Activated T-helper 1 cell treated with anti-CD3 and anti-CD28 coated beads, Interleukin-12 subunit alpha, Interleukin-12 subunit beta, Interleukin-2, Interleukin-4 antibody, amounts not matched to agents 30 ng/mL and 10 ng/mL and 1 ng/mL, durations not matched to agents 14 hours and 24 hours and 36 hours (primary cell): ENCODE measurements at regions not wholly inside any gene's neighbourhood (a gene's known extent, or its start where the extent isn't known, plus 50 kb on each side); places are given as distances from the start of the nearest gene placed in this dataset.
A peak's percentile ranks its signal among the peaks of the same experiment; 100 is the strongest.

Experiments used
- DNase-seq: peaks from one replicate; pipeline ENCODE4 v3.0.0; 2021; ENCODE audit warnings: low spot score
- H3K27ac Mint-ChIP-seq: one replicate; pipeline ENCODE4 v1.8.0; 2021; ENCODE audit warnings: mild to moderate bottlenecking, mixed read lengths
- H3K27me3 Mint-ChIP-seq: one replicate; pipeline ENCODE4 v1.8.0; 2022; ENCODE audit warnings: mild to moderate bottlenecking, moderate library complexity, mixed read lengths; ENCODE audit not compliant: insufficient read depth
- H3K36me3 Mint-ChIP-seq: one replicate; pipeline ENCODE4 v1.8.0; 2021; ENCODE audit warnings: low read depth, mixed read lengths
- H3K4me1 Mint-ChIP-seq: one replicate; pipeline ENCODE4 v1.8.0; 2021; ENCODE audit warnings: low read depth, mixed read lengths
- H3K4me3 Mint-ChIP-seq: one replicate; pipeline ENCODE4 v1.8.0; 2021; ENCODE audit warnings: mild to moderate bottlenecking, moderate library complexity, mixed read lengths
- H3K9me3 Mint-ChIP-seq: one replicate; pipeline ENCODE4 v1.8.0; 2021; ENCODE audit warnings: mixed read lengths
- intact Hi-C: fragments of 100-400 bp; cut with micrococcal nuclease; formaldehyde crosslinking; loops from one replicate; pipeline ENCODE4 v1.15.1; 2024

DNA sequence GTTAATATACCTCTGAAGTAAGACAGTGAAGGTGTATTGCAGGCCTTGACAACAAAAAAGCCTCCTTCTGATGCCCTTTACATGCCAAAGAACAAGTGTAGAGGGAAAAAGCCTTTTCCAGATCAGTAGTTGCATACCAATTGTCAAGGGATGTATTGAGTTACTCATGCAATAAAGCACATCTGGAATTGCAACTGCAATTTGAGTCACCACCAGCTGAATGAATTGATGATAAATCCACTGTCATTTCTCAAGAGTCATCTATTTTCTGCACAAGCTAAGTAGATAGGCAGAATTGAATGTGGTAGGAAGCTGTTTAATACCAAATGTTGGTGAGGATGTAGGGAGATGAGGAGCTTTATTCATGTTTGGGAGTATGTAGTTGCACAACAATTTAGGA lies 325.9 kb upstream of the SMIM30 start:
- intact Hi-C loops: no loop called here
- Mint-ChIP-seq H3K36me3 (no peaks in the 10 kb centered on the region), H3K27me3 (no peaks in the 10 kb centered on the region), H3K9me3 (no peaks in the 10 kb centered on the region), H3K4me1 (no peaks in the 10 kb centered on the region), H3K4me3 (no peak overlapping the region), H3K27ac (no peak overlapping the region)
- DNase-seq: no peak

- Mint-ChIP-seq H3K27me3 (no peaks in the 10 kb centered on the region), H3K4me1 (no peaks in the 10 kb centered on the region), H3K4me3 (no peak overlapping the region), H3K27ac (no peak overlapping the region), H3K9me3 (no peaks in the 10 kb centered on the region), H3K36me3 (no peaks in the 10 kb centered on the region)
- no peak for DNase-seq
- intact Hi-C loops: no loop called here
Observed at GRCh38 chr7:113440173-113440572, 321.8 kb upstream of the SMIM30 start.

GRCh38 chr7:113431406-113431805 lies 313.1 kb upstream of the SMIM30 start:
- intact Hi-C loops: no loop called here
- Mint-ChIP-seq H3K36me3 (no peaks in the 10 kb centered on the region), H3K4me1 (no peaks in the 10 kb centered on the region), H3K27me3 (no peaks in the 10 kb centered on the region), H3K9me3 (no peaks in the 10 kb centered on the region), H3K27ac (no peak overlapping the region), H3K4me3 (no peak overlapping the region)
- no peak for DNase-seq

DNA sequence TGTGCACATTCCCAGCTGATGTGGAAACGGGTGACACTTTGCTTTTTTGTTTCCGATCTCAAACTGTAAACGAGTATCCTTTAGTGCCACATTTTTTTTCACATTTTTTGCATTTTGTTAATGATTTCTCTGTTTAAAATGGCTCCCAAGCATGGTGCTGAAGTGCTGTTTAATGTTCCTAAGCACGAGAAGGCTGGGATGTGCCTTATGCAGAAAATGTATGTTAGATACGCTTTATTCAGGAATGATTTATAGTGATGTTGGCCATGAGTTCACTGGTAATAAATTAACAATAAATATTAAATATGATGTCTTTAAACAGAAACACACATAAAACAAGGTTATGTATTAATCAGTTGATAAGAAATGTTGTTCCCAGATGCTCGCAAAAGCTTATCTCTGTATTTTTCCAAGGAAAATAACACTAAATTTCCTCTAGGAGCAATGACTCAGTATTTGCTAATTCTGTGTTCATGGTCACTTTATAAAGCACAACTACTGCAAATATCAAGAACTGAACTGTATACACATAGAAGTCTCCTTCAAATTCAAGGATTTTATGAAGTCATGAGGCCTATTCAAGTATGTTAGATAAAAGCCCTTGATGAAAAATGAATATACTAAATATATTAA lies 305.9 kb upstream of the SMIM30 start:
- peaks cover 2% of the 10 kb centered on the region for H3K27me3 Mint-ChIP-seq
- H3K4me1 Mint-ChIP-seq: peaks cover 4% of the 10 kb centered on the region
- no peaks in the 10 kb centered on the region for H3K9me3 Mint-ChIP-seq
- no peaks in the 10 kb centered on the region for H3K36me3 Mint-ChIP-seq
- no peak overlapping the region for H3K4me3 Mint-ChIP-seq
- intact Hi-C loops: loop anchor here (5.0 kb wide), 2 partner anchors 337 to 412 kb away; partner anchors contain the start of gene GPR85
- no peak for DNase-seq
- H3K27ac Mint-ChIP-seq: no peak overlapping the region

DNA sequence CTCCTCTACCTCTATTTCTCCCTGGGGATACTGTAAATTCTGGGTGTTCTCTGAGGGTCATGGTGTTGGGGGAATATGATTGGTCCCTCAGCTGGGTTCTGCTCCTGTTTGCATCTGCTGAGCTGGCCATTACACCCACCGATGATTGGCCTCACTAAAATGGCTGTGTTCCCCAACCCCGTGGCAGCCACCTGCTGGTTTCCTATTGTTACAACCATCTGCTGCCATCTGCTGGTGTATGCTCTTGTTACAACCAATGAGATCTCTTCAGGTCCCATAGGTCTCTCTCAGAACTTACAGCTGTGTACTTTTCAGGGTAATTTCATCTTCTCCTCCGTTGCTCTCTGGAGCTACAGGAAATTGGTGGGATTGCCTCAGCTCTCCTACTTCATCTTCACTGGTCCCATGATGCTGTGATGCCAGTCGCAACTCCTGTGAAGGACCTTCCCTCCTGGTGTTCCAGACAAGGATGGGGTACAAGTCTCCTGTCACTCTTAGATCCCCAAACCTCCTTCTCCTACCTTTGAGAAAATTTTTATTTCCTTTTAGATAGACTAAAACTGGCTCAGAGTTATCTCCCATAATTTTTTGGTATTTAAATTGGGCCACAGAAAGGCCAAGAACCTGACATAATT lies 303.5 kb upstream of the SMIM30 start:
- DNase-seq: peak; percentile 60
- intact Hi-C loops: loop anchor here (1.0 to 5.0 kb wide), 6 partner anchors 18 to 1681 kb away; partner anchors contain the start of gene GPR85
- Mint-ChIP-seq H3K36me3 (no peaks in the 10 kb centered on the region), H3K4me3 (no peak overlapping the region), H3K4me1 (peaks cover 4% of the 10 kb centered on the region), H3K9me3 (no peaks in the 10 kb centered on the region), H3K27me3 (peaks cover 2% of the 10 kb centered on the region), H3K27ac (no peak overlapping the region)

DNA sequence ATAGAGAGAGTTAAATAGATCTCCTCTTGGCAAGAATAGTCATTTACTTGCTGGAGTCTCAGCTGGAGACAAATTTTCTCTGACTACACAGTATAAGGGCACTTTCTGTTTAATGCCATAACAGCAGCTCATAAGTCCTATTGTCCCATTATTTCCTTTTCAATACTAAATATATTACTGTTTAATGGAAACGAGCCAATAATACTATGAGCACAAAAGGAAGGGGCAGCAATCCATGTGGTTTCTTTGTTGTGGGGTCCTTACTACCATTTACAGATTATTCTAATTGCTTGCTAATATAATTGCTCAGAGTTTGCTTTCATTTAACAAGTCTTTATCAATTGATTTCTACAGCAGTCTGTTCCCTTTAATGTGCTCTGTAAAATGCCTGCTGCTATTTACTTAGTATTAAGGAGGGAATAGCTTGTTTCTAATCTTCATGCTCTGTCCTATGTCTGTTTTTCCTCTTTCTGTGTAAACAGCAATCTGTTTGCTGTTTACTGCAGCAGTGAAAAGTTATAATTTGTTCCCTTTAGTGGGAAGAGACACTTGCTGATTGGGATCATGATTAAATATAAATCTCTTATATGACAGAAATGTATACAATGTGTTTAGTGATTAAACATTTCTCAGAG lies 296.2 kb upstream of the SMIM30 start:
- H3K27me3 Mint-ChIP-seq: no peaks in the 10 kb centered on the region
- DNase-seq: no peak
- no peak overlapping the region for H3K27ac Mint-ChIP-seq
- no peaks in the 10 kb centered on the region for H3K36me3 Mint-ChIP-seq
- no peaks in the 10 kb centered on the region for H3K4me1 Mint-ChIP-seq
- H3K9me3 Mint-ChIP-seq: no peaks in the 10 kb centered on the region
- no peak overlapping the region for H3K4me3 Mint-ChIP-seq
- intact Hi-C loops: no loop called here

DNA sequence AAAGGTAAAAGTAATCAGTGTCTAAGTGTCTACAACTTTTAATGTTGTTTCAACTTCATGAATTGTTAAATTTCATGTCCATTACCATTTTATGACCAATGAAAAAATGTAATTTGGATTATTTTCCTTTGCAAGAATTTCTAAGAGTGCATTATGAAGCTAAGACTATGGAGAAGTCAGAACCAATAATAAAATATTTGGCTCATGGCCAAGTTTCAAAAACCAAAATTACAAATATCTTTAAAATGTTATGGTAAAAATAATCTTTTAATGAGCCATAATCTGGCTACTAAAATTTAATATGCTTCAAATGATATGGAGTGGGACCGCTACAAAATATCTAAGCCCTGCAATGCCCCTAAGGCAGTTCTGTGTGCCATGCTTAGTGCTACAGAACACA lies 294.1 kb upstream of the SMIM30 start:
- Mint-ChIP-seq H3K27me3 (peaks cover 1% of the 10 kb centered on the region), H3K4me3 (no peak overlapping the region), H3K9me3 (no peaks in the 10 kb centered on the region), H3K4me1 (no peaks in the 10 kb centered on the region), H3K27ac (no peak overlapping the region), H3K36me3 (no peaks in the 10 kb centered on the region)
- intact Hi-C loops: no loop called here
- DNase-seq: no peak

DNA sequence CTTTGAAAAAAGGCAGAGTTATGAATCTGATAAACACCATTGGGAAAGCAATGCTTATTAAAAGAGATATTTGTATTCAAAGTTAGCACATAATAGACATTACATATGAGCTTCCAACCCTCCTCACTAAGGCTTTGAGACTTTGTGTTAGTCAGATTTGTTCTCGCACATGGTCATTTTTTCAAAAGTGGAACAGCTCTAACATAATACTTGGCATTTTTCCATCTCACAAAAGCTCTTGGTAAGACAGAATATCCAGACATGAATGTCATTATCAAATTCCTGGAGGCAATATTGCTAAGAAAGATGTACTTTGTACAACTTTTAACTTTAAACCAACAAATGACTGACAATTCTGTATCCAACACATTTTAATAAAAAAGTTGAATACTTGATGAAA lies 292.4 kb upstream of the SMIM30 start:
- no peaks in the 10 kb centered on the region for H3K4me1 Mint-ChIP-seq
- intact Hi-C loops: no loop called here
- H3K9me3 Mint-ChIP-seq: no peaks in the 10 kb centered on the region
- no peaks in the 10 kb centered on the region for H3K36me3 Mint-ChIP-seq
- H3K27ac Mint-ChIP-seq: no peak overlapping the region
- no peak overlapping the region for H3K4me3 Mint-ChIP-seq
- H3K27me3 Mint-ChIP-seq: peaks cover 1% of the 10 kb centered on the region
- DNase-seq: no peak

GRCh38 chr7:113408999-113409398 lies 290.6 kb upstream of the SMIM30 start:
- Mint-ChIP-seq H3K4me1 (no peaks in the 10 kb centered on the region), H3K27me3 (peaks cover 6% of the 10 kb centered on the region), H3K36me3 (no peaks in the 10 kb centered on the region), H3K9me3 (no peaks in the 10 kb centered on the region), H3K27ac (no peak overlapping the region), H3K4me3 (no peak overlapping the region)
- intact Hi-C loops: no loop called here
- DNase-seq: no peak

DNA sequence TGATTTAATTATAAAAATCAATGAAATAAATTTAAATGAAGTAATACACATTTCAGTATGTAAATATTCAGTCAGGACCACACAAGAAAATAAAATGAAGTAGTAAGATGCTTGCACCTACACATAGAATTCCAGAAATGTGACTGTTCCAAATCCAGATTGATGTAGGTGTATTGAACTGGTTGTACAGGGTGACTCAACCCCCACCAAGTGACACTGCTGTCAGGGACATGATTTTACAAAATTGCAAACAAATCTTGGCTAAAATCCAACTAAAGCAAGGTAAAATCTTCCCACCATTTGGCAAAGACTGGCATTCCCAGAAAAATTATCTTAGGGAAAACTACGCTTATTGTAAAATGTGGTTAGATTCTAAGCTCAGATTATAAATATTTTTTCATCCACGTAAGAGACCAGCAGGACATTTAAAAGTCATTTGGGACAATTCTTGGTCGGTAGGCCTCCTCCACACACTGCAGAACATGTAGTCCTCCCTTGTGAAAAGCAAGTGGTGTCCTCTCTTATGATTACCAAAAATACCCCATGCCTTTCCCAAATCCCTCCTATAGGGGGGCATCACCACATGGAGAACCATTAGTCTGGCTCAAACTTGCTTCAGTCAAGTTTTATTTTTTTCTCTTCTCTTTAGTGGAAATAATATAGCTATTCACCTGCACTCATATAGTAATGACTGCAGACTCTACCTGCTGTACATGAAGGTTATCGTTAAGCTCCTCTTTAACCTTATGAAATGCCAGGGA lies 287.1 kb upstream of the SMIM30 start:
- peaks cover 6% of the 10 kb centered on the region for H3K27me3 Mint-ChIP-seq
- no peaks in the 10 kb centered on the region for H3K4me1 Mint-ChIP-seq
- no peak overlapping the region for H3K4me3 Mint-ChIP-seq
- H3K9me3 Mint-ChIP-seq: no peaks in the 10 kb centered on the region
- intact Hi-C loops: no loop called here
- H3K27ac Mint-ChIP-seq: no peak overlapping the region
- no peaks in the 10 kb centered on the region for H3K36me3 Mint-ChIP-seq
- DNase-seq: no peak

DNA sequence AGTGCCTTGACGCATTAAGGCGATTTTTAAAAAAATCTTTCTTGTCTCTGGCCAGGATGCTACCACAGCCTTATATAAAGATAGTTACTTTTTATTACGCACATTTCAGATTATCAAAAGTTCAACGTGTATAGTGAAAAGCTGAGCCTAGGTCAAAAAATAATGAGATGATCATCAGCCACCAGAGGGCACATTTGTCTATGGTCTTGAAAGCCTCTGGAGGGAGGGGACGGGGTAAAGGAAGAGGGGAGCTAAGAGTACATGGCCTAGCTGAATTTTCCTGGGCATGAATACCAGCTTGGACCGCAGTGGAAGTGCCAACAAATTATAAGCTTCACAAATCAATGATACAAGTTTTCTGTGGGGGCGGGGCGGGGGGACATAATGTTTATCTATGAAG lies 285.9 kb upstream of the SMIM30 start:
- Mint-ChIP-seq H3K9me3 (no peaks in the 10 kb centered on the region), H3K27me3 (peaks cover 6% of the 10 kb centered on the region), H3K4me3 (no peak overlapping the region), H3K36me3 (no peaks in the 10 kb centered on the region), H3K27ac (no peak overlapping the region), H3K4me1 (no peaks in the 10 kb centered on the region)
- intact Hi-C loops: loop anchor here (1.0 kb wide), 1 partner anchor 17 kb away; no protein-coding TSS in a partner anchor
- DNase-seq: no peak

- H3K9me3 Mint-ChIP-seq: no peaks in the 10 kb centered on the region
- intact Hi-C loops: no loop called here
Observed at GRCh38 chr7:113402482-113402881, 284.1 kb upstream of the SMIM30 start.

GRCh38 chr7:113402005-113402404 lies 283.7 kb upstream of the SMIM30 start:
- no peak overlapping the region for H3K4me3 Mint-ChIP-seq
- H3K36me3 Mint-ChIP-seq: no peaks in the 10 kb centered on the region
- DNase-seq: no peak
- H3K9me3 Mint-ChIP-seq: no peaks in the 10 kb centered on the region
- no peaks in the 10 kb centered on the region for H3K4me1 Mint-ChIP-seq
- H3K27ac Mint-ChIP-seq: no peak overlapping the region
- H3K27me3 Mint-ChIP-seq: peaks cover 5% of the 10 kb centered on the region
- intact Hi-C loops: no loop called here

More at GRCh38 chr7:113402482-113402881, 284.1 kb upstream of the SMIM30 start:
- Mint-ChIP-seq H3K4me1 (no peaks in the 10 kb centered on the region), H3K4me3 (no peak overlapping the region), H3K36me3 (no peaks in the 10 kb centered on the region), H3K27me3 (peaks cover 5% of the 10 kb centered on the region), H3K27ac (no peak overlapping the region)
- no peak for DNase-seq
